Nephron progenitor cell (in vitro differentiated cells): ENCODE measurements at regions not wholly inside any gene's neighbourhood (a gene's known extent, or its start where the extent isn't known, plus 50 kb on each side); places are given as distances from the start of the nearest gene placed in this dataset.

Source experiments
- DNase-seq: peaks from one replicate; pipeline ENCODE4 v3.0.0; 2021
- H3K27ac Mint-ChIP-seq: 2 replicates; pipeline ENCODE4 v1.8.0; 2021; ENCODE audit warnings: mild to moderate bottlenecking, moderate library complexity, mixed read lengths
- H3K27me3 Mint-ChIP-seq: 2 replicates; pipeline ENCODE4 v1.8.0; 2021; ENCODE audit warnings: mild to moderate bottlenecking, low read depth, mixed read lengths; ENCODE audit not compliant: poor library complexity
- H3K36me3 Mint-ChIP-seq: 2 replicates; pipeline ENCODE4 v1.8.0; 2021; ENCODE audit warnings: low read depth, mixed read lengths
- H3K4me1 Mint-ChIP-seq: 2 replicates; pipeline ENCODE4 v1.8.0; 2021; ENCODE audit warnings: mixed read lengths
- H3K4me3 Mint-ChIP-seq: 2 replicates; pipeline ENCODE4 v1.8.0; 2021; ENCODE audit warnings: mild to moderate bottlenecking, moderate library complexity, mixed read lengths
- H3K9me3 Mint-ChIP-seq: 2 replicates; pipeline ENCODE4 v1.8.0; 2021; ENCODE audit warnings: mild to moderate bottlenecking, moderate library complexity, mixed read lengths
- CTCF ChIP-seq: fragments of 200-600 bp; sonication (generic); IDR thresholded peaks from 2 replicates; pipeline ENCODE4 v1.5.0; 2021; ENCODE audit warnings: antibody characterized with exemption

DNA sequence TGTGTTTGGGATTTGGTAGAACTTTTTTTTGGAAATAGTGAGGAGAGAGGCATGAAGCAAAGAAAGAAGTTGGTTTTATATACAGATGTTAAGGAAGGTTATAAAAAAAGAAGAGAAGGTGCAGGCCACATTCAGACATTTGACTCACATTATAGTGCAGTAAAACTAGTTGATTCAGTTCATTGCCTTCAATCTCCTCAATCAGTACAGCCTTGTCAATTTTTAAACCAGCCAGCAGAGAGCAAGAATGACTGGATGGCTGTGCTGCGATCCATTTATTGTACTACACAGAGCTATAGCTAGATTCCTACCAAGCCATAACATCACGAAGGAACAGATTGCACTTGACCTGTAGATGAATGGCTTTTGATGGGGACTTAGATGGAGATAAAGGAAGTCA lies 79.7 kb upstream of the LSM6 start:
- DNase-seq: no peak
- no peak for TF ChIP-seq CTCF
- H3K36me3 Mint-ChIP-seq: no peaks in the 10 kb centered on the region
- H3K9me3 Mint-ChIP-seq: no peaks in the 10 kb centered on the region
- no peak overlapping the region for H3K27ac Mint-ChIP-seq
- H3K27me3 Mint-ChIP-seq: peaks cover 18% of the 10 kb centered on the region
- H3K4me1 Mint-ChIP-seq: no peaks in the 10 kb centered on the region
- H3K4me3 Mint-ChIP-seq: no peak overlapping the region

DNA sequence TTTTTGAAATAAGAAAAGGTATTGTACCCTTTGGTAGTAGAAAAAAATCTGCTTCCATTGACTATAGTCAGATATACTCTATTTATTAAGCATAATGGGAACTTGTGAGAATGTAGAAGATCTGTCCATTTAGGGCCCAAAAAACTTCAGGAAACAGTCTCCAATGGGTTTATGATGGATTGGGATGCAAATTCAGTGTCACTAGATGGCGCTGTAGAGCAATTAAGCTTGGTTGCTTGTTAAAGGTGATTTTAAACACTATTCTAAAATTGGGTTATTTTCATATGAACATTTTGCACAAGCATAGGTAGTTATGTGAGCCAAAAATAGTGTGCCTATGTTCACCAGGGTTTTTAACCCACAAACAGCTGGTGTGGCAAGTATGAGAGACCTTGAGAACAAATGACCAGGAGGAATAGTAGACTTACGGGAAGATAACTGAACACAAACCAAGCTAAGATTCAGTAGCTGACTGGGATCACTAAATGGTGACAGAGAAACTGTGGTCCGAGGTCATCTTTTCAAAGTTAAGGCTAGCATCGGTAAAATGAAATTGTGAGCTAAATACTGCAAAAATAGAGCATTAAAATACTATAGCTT lies 80.3 kb upstream of the LSM6 start:
- no peaks in the 10 kb centered on the region for H3K4me1 Mint-ChIP-seq
- no peak overlapping the region for H3K4me3 Mint-ChIP-seq
- TF ChIP-seq CTCF: peak; percentile 77
- H3K36me3 Mint-ChIP-seq: no peaks in the 10 kb centered on the region
- peaks cover 16% of the 10 kb centered on the region for H3K27me3 Mint-ChIP-seq
- peak; percentile 44 for DNase-seq
- H3K9me3 Mint-ChIP-seq: no peaks in the 10 kb centered on the region
- H3K27ac Mint-ChIP-seq: no peak overlapping the region

- Mint-ChIP-seq H3K27me3 (peaks cover 28% of the 10 kb centered on the region), H3K9me3 (no peaks in the 10 kb centered on the region), H3K36me3 (no peaks in the 10 kb centered on the region), H3K4me3 (no peak overlapping the region), H3K27ac (no peak overlapping the region), H3K4me1 (no peaks in the 10 kb centered on the region)
- DNase-seq: no peak
- no peak for TF ChIP-seq CTCF
Measured at GRCh38 chr4:146088690-146089089, 86.8 kb upstream of the LSM6 start.

GRCh38 chr4:146087856-146088255 lies 87.7 kb upstream of the LSM6 start:
- Mint-ChIP-seq H3K4me1 (no peaks in the 10 kb centered on the region), H3K9me3 (no peaks in the 10 kb centered on the region), H3K27ac (no peak overlapping the region), H3K27me3 (peaks cover 23% of the 10 kb centered on the region), H3K4me3 (no peak overlapping the region), H3K36me3 (no peaks in the 10 kb centered on the region)
- no peak for TF ChIP-seq CTCF
- DNase-seq: no peak

GRCh38 chr4:146076081-146076480 lies 99.4 kb upstream of the LSM6 start:
- H3K4me3 Mint-ChIP-seq: no peak overlapping the region
- no peak for DNase-seq
- no peaks in the 10 kb centered on the region for H3K36me3 Mint-ChIP-seq
- no peak for TF ChIP-seq CTCF
- H3K27ac Mint-ChIP-seq: no peak overlapping the region
- no peaks in the 10 kb centered on the region for H3K4me1 Mint-ChIP-seq
- no peaks in the 10 kb centered on the region for H3K9me3 Mint-ChIP-seq
- no peaks in the 10 kb centered on the region for H3K27me3 Mint-ChIP-seq

GRCh38 chr4:146073517-146073916 lies 102.0 kb upstream of the LSM6 start:
- Mint-ChIP-seq H3K36me3 (no peaks in the 10 kb centered on the region), H3K9me3 (no peaks in the 10 kb centered on the region), H3K4me1 (no peaks in the 10 kb centered on the region), H3K27ac (no peak overlapping the region), H3K27me3 (no peaks in the 10 kb centered on the region), H3K4me3 (no peak overlapping the region)
- no peak for DNase-seq
- TF ChIP-seq CTCF: no peak
